Right lobe of liver (tissue), 6 donors: ENCODE measurements at regions not wholly inside any gene's neighbourhood (a gene's known extent, or its start where the extent isn't known, plus 50 kb on each side); places are given as distances from the start of the nearest gene placed in this dataset.

ENCODE experiments used
- ATAC-seq, 4 donors: fragments of 200-7000 bp; cut with Tn5 transposase; one replicate each; pipeline ENCODE4 v1.9.1; 2020; ENCODE audit warnings: mild to moderate bottlenecking in 4 of 4, moderate library complexity in 4 of 4
- DNase-seq, 3 donors: peaks; one replicate each; pipeline ENCODE4 v3.0.0-alpha.2; 2020
- H3K27ac ChIP-seq, 3 donors: fragments of 200-600 bp; one replicate each; pipeline ENCODE4 v1.8.0; 2022
- H3K27me3 ChIP-seq, 2 donors: fragments of 200-600 bp; one replicate each; pipeline ENCODE4 v1.8.0; 2022
- H3K36me3 ChIP-seq, 4 donors: fragments of 200-600 bp; sonication (generic) in 1 of 4; one replicate each; pipeline versions ENCODE4 v1.5.1 to v1.8.0; 2017 to 2022; ENCODE audit warnings: control low read depth in 1 of 4
- H3K4me1 ChIP-seq, 4 donors: fragments of 200-600 bp; sonication (generic) in 1 of 4; one replicate each; pipeline versions ENCODE4 v1.5.1 to v1.8.0; 2017 to 2022; ENCODE audit warnings: control low read depth in 1 of 4
- H3K4me3 ChIP-seq, 3 donors: fragments of 200-600 bp; one replicate each; pipeline ENCODE4 v1.8.0; 2022
- H3K9me3 ChIP-seq, 4 donors: fragments of 200-600 bp; sonication (generic) in 1 of 4; one replicate each; pipeline versions ENCODE4 v1.5.1 to v1.8.0; 2017 to 2022; ENCODE audit warnings: control low read depth in 1 of 4
- CTCF ChIP-seq, 4 donors: fragments of 200-600 bp in 3 of 4; fragments of 450-650 bp in 1 of 4; IDR thresholded peaks; one replicate each; pipeline versions ENCODE4 v1.5.1 to v1.8.0; 2016 to 2022; ENCODE audit warnings: antibody characterized with exemption in 4 of 4, mild to moderate bottlenecking in 2 of 4
- POLR2A ChIP-seq: fragments of 450-650 bp; IDR thresholded peaks from one replicate; pipeline ENCODE4 v1.6.1; 2017; ENCODE audit warnings: antibody characterized with exemption, mild to moderate bottlenecking
- WGBS: methylation state at CpG from one replicate; pipeline ENCODE4 v1.1.6; 2018; ENCODE audit warnings: low coverage, low lambda C conversion rate; ENCODE audit not compliant: insufficient coverage; ENCODE audit errors: missing lambda C conversion rate; 5-methylcytosine and 5-hydroxymethylcytosine counted together
- intact Hi-C, 2 donors: fragments of 100-400 bp; cut with DNase I; formaldehyde crosslinking; loops; one replicate each; pipeline versions ENCODE4 v1.11.2 to v1.14.1; 2022
- donor health status: DM: no; HTN: yes; CAD: no.
- donor health status: DM: no; HTN: no; CAD: no.
- donor health status: DM: no; HTN: no; CAD: no.
- donor health status: DM: no; HTN: yes; CAD: no.
- donor health status: DM: no; HTN: yes; CAD: no.

GRCh38 chr10:109706026-109706560, 217.2 kb downstream of the XPNPEP1 start:
- H3K9me3 ChIP-seq = no peaks in the 10 kb centered on the region
- no peaks in the 10 kb centered on the region for H3K27me3 ChIP-seq
- no peaks in the 10 kb centered on the region for H3K36me3 ChIP-seq
- 27% methylated on average over 1 of the region's 1 CpG for WGBS
- H3K4me3 ChIP-seq = no peak overlapping the region
- no peaks in the 10 kb centered on the region for H3K4me1 ChIP-seq
- intact Hi-C loops = no loop called here
- DNase-seq = no peak
- no peak overlapping the region for H3K27ac ChIP-seq
- TF ChIP-seq POLR2A = no peak
- TF ChIP-seq CTCF (IDR thresholded peaks at IDR 0.05) = no peak
- no peak for ATAC-seq

GRCh38 chr10:109701633-109702215, 221.6 kb downstream of the XPNPEP1 start:
- no peak for ATAC-seq
- DNase-seq = no peak

GRCh38 chr10:109698882-109699664, 224.2 kb downstream of the XPNPEP1 start:
- Histone ChIP-seq H3K27me3 (no peaks in the 10 kb centered on the region), H3K36me3 (no peaks in the 10 kb centered on the region), H3K4me1 (no peaks in the 10 kb centered on the region), H3K27ac (no peak overlapping the region), H3K4me3 (no peak overlapping the region), H3K9me3 (no peaks in the 10 kb centered on the region)
- DNase-seq = no peak
- WGBS = 50% methylated on average over 5 of the region's 5 CpGs
- TF ChIP-seq POLR2A (no peak), CTCF (IDR thresholded peaks at IDR 0.05) (no peak)
- no peak for ATAC-seq
- intact Hi-C loops = no loop called here

More at GRCh38 chr10:109701633-109702215, 221.6 kb downstream of the XPNPEP1 start:
- Histone ChIP-seq H3K9me3 (no peaks in the 10 kb centered on the region), H3K4me3 (no peak overlapping the region), H3K4me1 (no peaks in the 10 kb centered on the region), H3K27ac (no peak overlapping the region), H3K27me3 (no peaks in the 10 kb centered on the region), H3K36me3 (no peaks in the 10 kb centered on the region)
- TF ChIP-seq POLR2A (no peak), CTCF (IDR thresholded peaks at IDR 0.05) (no peak)
- WGBS = 58% methylated on average over 5 of the region's 5 CpGs
- intact Hi-C loops = no loop called here

- H3K4me3 ChIP-seq = no peak overlapping the region
- no peaks in the 10 kb centered on the region for H3K4me1 ChIP-seq
- DNase-seq (no peak), ATAC-seq (no peak)
- no peaks in the 10 kb centered on the region for H3K27me3 ChIP-seq
- H3K27ac ChIP-seq = no peak overlapping the region
- 54% methylated on average over 5 of the region's 5 CpGs for WGBS
- no peak for TF ChIP-seq POLR2A
- H3K9me3 ChIP-seq = no peaks in the 10 kb centered on the region
- intact Hi-C loops = no loop called here
- H3K36me3 ChIP-seq = no peaks in the 10 kb centered on the region
Measured at GRCh38 chr10:109698086-109698485, 225.2 kb downstream of the XPNPEP1 start.
